GM12872 (cell line): ENCODE measurements at regions not wholly inside any gene's neighbourhood (a gene's known extent, or its start where the extent isn't known, plus 50 kb on each side); places are given as distances from the start of the nearest gene placed in this dataset.

ENCODE experiments used
- CTCF ChIP-seq: IDR thresholded peaks from 3 replicates; pipeline ENCODE4 v1.5.1; 2011; ENCODE audit warnings: low read depth, mild to moderate bottlenecking, low read length, moderate library complexity; ENCODE audit not compliant: insufficient read depth

- TF ChIP-seq CTCF: no peak
Measured at GRCh38 chr9:102845827-102846371, 149.2 kb upstream of the CYLC2 start.

DNA sequence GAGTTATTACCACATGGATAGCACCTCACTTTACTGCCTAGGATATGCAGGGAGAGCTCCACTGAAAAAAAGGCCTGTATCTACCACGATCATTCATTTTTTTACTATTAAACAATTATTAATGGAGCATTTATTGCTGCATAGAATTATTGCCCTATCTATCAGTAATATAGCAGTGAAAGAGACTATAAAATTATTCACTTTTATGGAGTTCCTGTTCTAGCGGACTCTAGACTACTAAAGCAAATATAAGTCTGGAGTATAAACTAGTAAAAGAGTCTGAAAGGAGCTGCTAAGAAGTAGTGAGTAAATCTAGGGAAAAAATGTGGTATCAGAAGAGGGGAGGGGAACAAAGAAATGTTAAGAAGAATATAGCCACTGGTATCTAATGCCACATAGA lies 150.4 kb upstream of the CYLC2 start:
- no peak for TF ChIP-seq CTCF

- TF ChIP-seq CTCF: no peak
Measured at GRCh38 chr9:102842423-102842822, 152.7 kb upstream of the CYLC2 start.

DNA sequence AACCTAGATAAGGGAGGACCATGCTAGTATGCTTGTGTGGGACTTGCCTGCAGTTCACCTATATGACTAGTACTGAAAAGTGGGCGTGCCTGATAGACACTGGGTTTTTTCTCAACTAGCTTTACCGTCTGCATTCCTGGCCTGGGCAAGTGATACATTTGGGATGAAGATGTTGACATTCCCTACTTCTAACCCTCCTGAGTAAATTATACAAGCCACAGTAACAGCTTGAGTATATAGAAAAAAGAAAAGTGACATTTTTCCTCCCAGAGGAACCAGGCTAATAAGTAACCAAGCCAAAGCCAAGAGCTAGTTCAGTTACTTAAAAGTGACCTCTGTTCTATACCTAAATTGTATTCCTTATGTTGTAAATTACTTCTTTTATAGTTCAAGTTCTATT lies 153.8 kb upstream of the CYLC2 start:
- TF ChIP-seq CTCF: no peak

DNA sequence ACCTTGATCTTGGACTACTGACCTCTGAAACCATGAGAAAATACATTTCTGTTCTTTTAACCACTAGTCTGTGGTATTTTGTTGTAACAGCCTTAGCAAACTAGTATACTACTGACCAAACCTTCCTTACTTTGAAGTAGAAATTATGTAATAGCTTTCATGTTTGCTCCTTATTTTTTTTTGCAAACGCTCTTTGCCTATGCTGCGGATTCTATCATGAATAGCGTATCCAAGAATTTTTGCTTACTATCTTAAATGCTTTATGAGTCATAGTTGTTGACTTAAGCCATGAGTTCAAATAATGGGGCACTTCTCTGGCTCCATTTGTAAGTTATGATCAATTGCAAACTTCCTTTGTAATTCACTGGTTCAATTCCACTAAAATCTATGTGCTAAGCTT lies 154.8 kb upstream of the CYLC2 start:
- no peak for TF ChIP-seq CTCF

DNA sequence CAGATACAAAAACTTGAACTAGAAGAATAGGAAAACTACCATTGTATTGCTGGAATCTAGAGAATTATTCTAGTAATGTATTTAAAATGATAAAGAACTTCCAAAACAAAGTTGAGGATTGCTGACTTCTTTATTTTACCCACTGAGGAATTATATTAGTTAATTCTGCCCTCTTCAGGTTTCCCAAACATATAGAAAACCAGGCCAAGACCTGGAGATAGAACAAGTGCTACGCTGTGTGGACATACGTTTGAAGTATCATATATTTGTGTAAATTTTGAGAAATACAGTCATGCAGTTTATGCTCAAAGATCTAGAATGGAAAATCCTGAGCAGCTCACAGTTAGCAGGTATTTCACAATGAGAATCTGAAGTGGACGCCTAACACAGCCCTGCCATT lies 162.3 kb upstream of the CYLC2 start:
- TF ChIP-seq CTCF: no peak

GRCh38 chr9:102796244-102796643 lies 198.9 kb upstream of the CYLC2 start:
- TF ChIP-seq CTCF: no peak

GRCh38 chr9:102795532-102795931 lies 199.6 kb upstream of the CYLC2 start:
- TF ChIP-seq CTCF: no peak
